ENCODE measurements at regions not wholly inside any gene's neighbourhood (a gene's known extent, or its start where the extent isn't known, plus 50 kb on each side); places are given as distances from the start of the nearest gene placed in this dataset.
A peak's percentile ranks its signal among the peaks of the same experiment; 100 is the strongest.

- Mint-ChIP-seq H3K27me3 (peaks cover 19% of the 10 kb centered on the region), H3K4me3 (no peak overlapping the region), H3K36me3 (ENCODE audit: low read depth) (no peaks in the 10 kb centered on the region), H3K27ac (no peak overlapping the region), H3K4me1 (ENCODE audit: low read depth) (peaks cover 7% of the 10 kb centered on the region), H3K9me3 (no peaks in the 10 kb centered on the region)
- ChIA-PET CTCF (no interaction called here), POLR2A (no interaction called here)
- ATAC-seq (ENCODE audit: poor library complexity) (no peak), DNase-seq (peak in 1 of 14 experiments; percentile 28)
- peaks cover 7% of the 10 kb centered on the region for H3K4me1 ChIP-seq (ENCODE audit: insufficient read depth, low read length)
- no peaks in the 10 kb centered on the region for H3K9me3 ChIP-seq (ENCODE audit: control insufficient read depth in 1 of 2, insufficient read depth in 1 of 2, low read length in 2 of 2)
- TF ChIP-seq CTCF (IDR thresholded peaks at IDR 0.05), result no peak
- no peak overlapping the region for H3K4me3 ChIP-seq (ENCODE audit: low read length)
- no peak overlapping the region for H3K27ac ChIP-seq (ENCODE audit: low read depth in 1 of 2, low read length in 2 of 2)
- no peaks in the 10 kb centered on the region for H3K36me3 ChIP-seq (ENCODE audit: insufficient read depth, low read length)
- peaks cover 8 to 14% of the 10 kb centered on the region in 2 experiments for H3K27me3 ChIP-seq (ENCODE audit: control insufficient read depth in 1 of 2, insufficient read depth in 2 of 2, low read length in 2 of 2)
- intact Hi-C loops (cut with DNase I, micrococcal nuclease), result no loop called here
Observed at GRCh38 chr20:2212456-2213015, 83.3 kb upstream of the TGM3 start.

GRCh38 chr20:2213401-2213800 is 82.4 kb upstream of the TGM3 start:
- no peaks in the 10 kb centered on the region for H3K9me3 Mint-ChIP-seq
- H3K27me3 ChIP-seq (ENCODE audit: control insufficient read depth in 1 of 2, insufficient read depth in 2 of 2, low read length in 2 of 2), result peaks cover 7 to 11% of the 10 kb centered on the region in 2 experiments
- intact Hi-C loops (cut with DNase I, micrococcal nuclease), result no loop called here
- CTCF ChIA-PET, result no interaction called here
- H3K9me3 ChIP-seq (ENCODE audit: control insufficient read depth in 1 of 2, insufficient read depth in 1 of 2, low read length in 2 of 2), result no peaks in the 10 kb centered on the region
- no peak overlapping the region for H3K27ac ChIP-seq (ENCODE audit: low read depth in 1 of 2, low read length in 2 of 2)
- H3K27me3 Mint-ChIP-seq, result peaks cover 19% of the 10 kb centered on the region
- no peak overlapping the region for H3K4me3 ChIP-seq (ENCODE audit: low read length)
- peaks cover 6% of the 10 kb centered on the region for H3K4me1 Mint-ChIP-seq (ENCODE audit: low read depth)
- no peaks in the 10 kb centered on the region for H3K36me3 ChIP-seq (ENCODE audit: insufficient read depth, low read length)
- no peak for TF ChIP-seq CTCF (IDR thresholded peaks at IDR 0.05)
- DNase-seq (no peak), ATAC-seq (ENCODE audit: poor library complexity) (no peak)
- H3K4me1 ChIP-seq (ENCODE audit: insufficient read depth, low read length), result peaks cover 3% of the 10 kb centered on the region
- H3K4me3 Mint-ChIP-seq, result no peak overlapping the region
- no peaks in the 10 kb centered on the region for H3K36me3 Mint-ChIP-seq (ENCODE audit: low read depth)
- H3K27ac Mint-ChIP-seq, result no peak overlapping the region
- POLR2A ChIA-PET, result no interaction called here

- peaks cover 6% of the 10 kb centered on the region for H3K9me3 Mint-ChIP-seq
- H3K9me3 ChIP-seq (ENCODE audit: control insufficient read depth in 1 of 2, insufficient read depth in 1 of 2, low read length in 2 of 2), result peaks cover 0 to 5% of the 10 kb centered on the region in 2 experiments
- H3K27ac Mint-ChIP-seq, result no peak overlapping the region
- TF ChIP-seq CTCF (IDR thresholded peaks at IDR 0.05), result no peak
- DNase-seq (peak in 3 of 14 experiments; percentile 24 to 73 (median 62)), ATAC-seq (ENCODE audit: poor library complexity) (no peak)
- CTCF ChIA-PET, result interaction anchor here (1.0 kb wide), 1 partner anchor 9 kb away, joined by 3 read pairs; no protein-coding TSS in a partner anchor
- no peaks in the 10 kb centered on the region for H3K36me3 ChIP-seq (ENCODE audit: insufficient read depth, low read length)
- peaks cover 3% of the 10 kb centered on the region for H3K4me1 ChIP-seq (ENCODE audit: insufficient read depth, low read length)
- no peaks in the 10 kb centered on the region for H3K36me3 Mint-ChIP-seq (ENCODE audit: low read depth)
- POLR2A ChIA-PET, result no interaction called here
- intact Hi-C loops (cut with DNase I, micrococcal nuclease), result no loop called here
- H3K27me3 ChIP-seq (ENCODE audit: control insufficient read depth in 1 of 2, insufficient read depth in 2 of 2, low read length in 2 of 2), result no peaks in the 10 kb centered on the region
- peak overlapping the region in 1 of 2 donors; percentile 36 for H3K27ac ChIP-seq (ENCODE audit: low read depth in 1 of 2, low read length in 2 of 2)
- H3K4me1 Mint-ChIP-seq (ENCODE audit: low read depth), result peaks cover 14% of the 10 kb centered on the region
- no peak overlapping the region for H3K4me3 Mint-ChIP-seq
- H3K4me3 ChIP-seq (ENCODE audit: low read length), result no peak overlapping the region
- H3K27me3 Mint-ChIP-seq, result peaks cover 8% of the 10 kb centered on the region
Observed at GRCh38 chr20:2217857-2218539, 77.8 kb upstream of the TGM3 start.

All from CD4-positive, alpha-beta T cell (primary cell).